SK-N-SH (cell line): ENCODE measurements at regions not wholly inside any gene's neighbourhood (a gene's known extent, or its start where the extent isn't known, plus 50 kb on each side); places are given as distances from the start of the nearest gene placed in this dataset.

Experiments
- CTCF ChIA-PET: fragments of 300-600, 350-600 bp; formaldehyde crosslinking; extraction: SDS; loops from one replicate; lab custom pipeline; 2021; lab: Yijun Ruan, JAX
- POLR2A ChIA-PET: fragments of 350-600 bp; sonication (Branson Sonifier 250); formaldehyde crosslinking; extraction: SDS; loops from one replicate; lab custom pipeline; 2020; ENCODE audit warnings: antibody characterized with exemption, inconsistent platforms; lab: Yijun Ruan, JAX
- DNase-seq: peaks from one replicate; pipeline ENCODE4 v3.0.0; 2012
- H2AFZ ChIP-seq: fragments of 200-600 bp; sonication (generic); 2 replicates; pipeline ENCODE4 v1.8.1; 2016; ENCODE audit warnings: antibody characterized with exemption, mild to moderate bottlenecking, low read depth
- H3F3A ChIP-seq: fragments of 200-600 bp; sonication (generic); replicated peaks from 2 replicates; pipeline ENCODE3; 2016; ENCODE audit warnings: antibody characterized with exemption, mild to moderate bottlenecking; ENCODE audit not compliant: insufficient read depth
- H3K27ac ChIP-seq, 2 experiments: fragments of 200-500 bp in 1 of 2; fragments of 200-600 bp in 1 of 2; sonication (Bioruptor generic) in 1 of 2; sonication (generic), shearing (Covaris generic) in 1 of 2; 2 replicates each; pipeline versions ENCODE4 v1.5.1 to v1.6.1; 2014 to 2016; ENCODE audit warnings: low read depth in 2 of 2, inconsistent platforms in 1 of 2, low read length in 1 of 2, mild to moderate bottlenecking in 1 of 2, mixed read lengths in 1 of 2
- H3K27me3 ChIP-seq: fragments of 200-600 bp; sonication (generic), shearing (Covaris generic); 2 replicates; pipeline ENCODE4 v1.6.1; 2016; ENCODE audit warnings: mixed run types; ENCODE audit not compliant: insufficient read depth
- H3K36me3 ChIP-seq, 2 experiments: fragments of 200-500 bp in 1 of 2; fragments of 200-600 bp in 1 of 2; sonication (Bioruptor generic) in 1 of 2; sonication (generic) in 1 of 2; replicated peaks in 1 of 2; 2 replicates each; pipeline versions ENCODE3 to v1.5.1; 2014 to 2016; ENCODE audit warnings: low read length in 1 of 2, mild to moderate bottlenecking in 1 of 2; ENCODE audit not compliant: insufficient read depth in 2 of 2, control insufficient read depth in 1 of 2
- H3K4me1 ChIP-seq, 2 experiments: fragments of 200-500 bp in 1 of 2; fragments of 200-600 bp in 1 of 2; sonication (Bioruptor generic) in 1 of 2; sonication (generic), shearing (Covaris generic) in 1 of 2; 2 replicates each; pipeline versions ENCODE4 v1.5.1 to v1.6.1; 2014 to 2016; ENCODE audit warnings: low read depth in 1 of 2, low read length in 1 of 2, mixed run types in 1 of 2; ENCODE audit not compliant: insufficient read depth in 2 of 2, control insufficient read depth in 1 of 2
- H3K4me2 ChIP-seq: fragments of 200-600 bp; sonication (generic), shearing (Covaris generic); 2 replicates; pipeline ENCODE4 v1.6.1; 2017; ENCODE audit warnings: mixed run types
- H3K4me3 ChIP-seq, 2 experiments: fragments of 200-500 bp in 1 of 2; fragments of 200-600 bp in 1 of 2; sonication (Bioruptor generic) in 1 of 2; sonication (generic), shearing (Covaris generic) in 1 of 2; 2 replicates each; pipeline versions ENCODE4 v1.5.1 to v1.8.1; 2014 to 2016; ENCODE audit warnings: low read depth in 2 of 2, inconsistent platforms in 1 of 2, low read length in 1 of 2, mild to moderate bottlenecking in 1 of 2, mixed read lengths in 1 of 2, moderate library complexity in 1 of 2
- H3K79me2 ChIP-seq: fragments of 200-600 bp; sonication (generic); 2 replicates; pipeline ENCODE4 v1.8.1; 2017; ENCODE audit warnings: mild to moderate bottlenecking; ENCODE audit not compliant: insufficient read depth
- H3K9ac ChIP-seq: fragments of 200-600 bp; sonication (generic); 2 replicates; pipeline ENCODE4 v1.6.1; 2017; ENCODE audit warnings: mixed run types
- H3K9me2 ChIP-seq: fragments of 200-600 bp; sonication (generic); 2 replicates; pipeline ENCODE4 v1.6.1; 2017; ENCODE audit warnings: mixed run types
- H3K9me3 ChIP-seq: fragments of 200-600 bp; sonication (generic); 2 replicates; pipeline ENCODE4 v1.6.1; 2017; ENCODE audit warnings: mixed run types, mild to moderate bottlenecking, moderate library complexity
- H4K20me1 ChIP-seq: fragments of 200-600 bp; sonication (generic); 2 replicates; pipeline ENCODE4 v1.6.1; 2017; ENCODE audit warnings: mild to moderate bottlenecking, mixed run types; ENCODE audit not compliant: insufficient read depth
- EZH2phosphoT487 ChIP-seq: fragments of 200-600 bp; sonication (generic); IDR thresholded peaks from 2 replicates; pipeline ENCODE4 v1.6.1; 2017; ENCODE audit warnings: low read depth, mixed run types, mild to moderate bottlenecking, antibody characterized with exemption, moderate library complexity, borderline replicate concordance
- FOXJ3 ChIP-seq: sonication (generic); formaldehyde crosslinking; IDR thresholded peaks from 2 replicates; pipeline ENCODE4 v1.5.1; 2020; ENCODE audit warnings: mild to moderate bottlenecking, missing genetic modification reagents
- GABPA ChIP-seq: IDR thresholded peaks from 2 replicates; pipeline ENCODE4 v1.4.0; 2012; ENCODE audit warnings: low read depth, mild to moderate bottlenecking
- GATA2 ChIP-seq: sonication (generic); formaldehyde crosslinking; IDR thresholded peaks from 2 replicates; pipeline ENCODE4 v1.5.0; 2020; ENCODE audit warnings: mild to moderate bottlenecking, missing genetic modification reagents
- MAX ChIP-seq: IDR thresholded peaks from 2 replicates; pipeline ENCODE4 v1.4.0; 2012; ENCODE audit warnings: low read depth
- NFIC ChIP-seq: IDR thresholded peaks from 2 replicates; pipeline ENCODE4 v1.4.0; 2012; ENCODE audit warnings: borderline replicate concordance
- RAD21 ChIP-seq: IDR thresholded peaks from 2 replicates; pipeline ENCODE4 v1.6.1; 2012; ENCODE audit warnings: mild to moderate bottlenecking, low read length
- RCOR1 ChIP-seq: fragments of 150-350 bp; IDR thresholded peaks from 2 replicates; pipeline ENCODE4 v1.6.1; 2017; ENCODE audit warnings: antibody characterized with exemption, low read length
- REST ChIP-seq: IDR thresholded peaks from 2 replicates; pipeline ENCODE4 v1.6.1; 2012; ENCODE audit warnings: mild to moderate bottlenecking, low read depth, low read length, moderate library complexity
- RXRA ChIP-seq: IDR thresholded peaks from 2 replicates; pipeline ENCODE4 v1.4.0; 2012; ENCODE audit warnings: low read depth, mild to moderate bottlenecking, borderline replicate concordance
- SMC3 ChIP-seq: IDR thresholded peaks from 2 replicates; pipeline ENCODE4 v1.6.1; 2012; ENCODE audit warnings: low read depth, low read length, improper control_type of control experiment
- TAF1 ChIP-seq: IDR thresholded peaks from 2 replicates; pipeline ENCODE4 v1.6.1; 2012; ENCODE audit warnings: low read depth, mild to moderate bottlenecking, low read length, moderate library complexity, borderline replicate concordance
- TCF12 ChIP-seq: IDR thresholded peaks from 2 replicates; pipeline ENCODE4 v1.4.0; 2012
- USF1 ChIP-seq: IDR thresholded peaks from 2 replicates; pipeline ENCODE4 v1.4.0; 2012; ENCODE audit warnings: low read depth, borderline replicate concordance
- USF2 ChIP-seq: fragments of 150-350 bp; IDR thresholded peaks from 2 replicates; pipeline ENCODE4 v1.6.1; 2017; ENCODE audit warnings: antibody characterized with exemption, low read length, low read depth, borderline replicate concordance
- YY1 ChIP-seq: IDR thresholded peaks from 2 replicates; pipeline ENCODE4 v1.4.0; 2012; ENCODE audit warnings: low read depth, mild to moderate bottlenecking
- WGBS: methylation state at CpG from one replicate; pipeline ENCODE4 v1.1.6; 2017; ENCODE audit warnings: low lambda C conversion rate; 5-methylcytosine and 5-hydroxymethylcytosine counted together

GRCh38 chr7:47125529-47125928, 456.4 kb downstream of the TNS3 start (continued):
- no peak for TF ChIP-seq GABPA
- no peak for TF ChIP-seq YY1
- no peak for TF ChIP-seq FOXJ3 (CRISPR knock-in tag)

GRCh38 chr7:47119261-47119865, 462.5 kb downstream of the TNS3 start:
- no peaks in the 10 kb centered on the region for H4K20me1 ChIP-seq
- H3K4me3 ChIP-seq: no peak overlapping the region
- no peak overlapping the region for H3K27ac ChIP-seq
- WGBS: 64% methylated on average over 4 of the region's 4 CpGs
- TF ChIP-seq MAX (no peak), RCOR1 (no peak), RAD21 (no peak), FOXJ3 (CRISPR knock-in tag) (no peak), TAF1 (no peak), REST (no peak), YY1 (no peak), USF1 (no peak), EZH2phosphoT487 (no peak), GATA2 (no peak), USF2 (no peak), RXRA (no peak), SMC3 (no peak), NFIC (no peak), TCF12 (no peak)
- no peaks in the 10 kb centered on the region for H3F3A ChIP-seq
- CTCF ChIA-PET: interaction anchor here (0.6 to 1.9 kb wide), 6 partner anchors 11 to 1202 kb away, joined by 3 to 4 read pairs (median 3); no protein-coding TSS in a partner anchor
- H3K4me2 ChIP-seq: no peak overlapping the region
- POLR2A ChIA-PET: no interaction called here
- no peak overlapping the region for H3K9ac ChIP-seq
- DNase-seq: no peak
- no peaks in the 10 kb centered on the region for H3K9me3 ChIP-seq
- H3K9me2 ChIP-seq: no peaks in the 10 kb centered on the region
- H3K79me2 ChIP-seq: no peaks in the 10 kb centered on the region
- H3K4me1 ChIP-seq: no peaks in the 10 kb centered on the region; a peak in 1 of 4 replicates
- H3K27me3 ChIP-seq: peaks cover 5% of the 10 kb centered on the region; the same call in 1 of the 2 replicates
- no peak overlapping the region for H2AFZ ChIP-seq
- H3K36me3 ChIP-seq: no peaks in the 10 kb centered on the region
